HPDE6-E6E7 (cell line): ENCODE measurements at regions not wholly inside any gene's neighbourhood (a gene's known extent, or its start where the extent isn't known, plus 50 kb on each side); places are given as distances from the start of the nearest gene placed in this dataset.
"Not testable (repeated sequence)": the region's sequence is repeated elsewhere in the genome, so short reads cannot be mapped to it uniquely, and the experiment has no call there.

Experiments used
- DNase-seq: peaks from one replicate; pipeline ENCODE4 v3.0.0; 2011; ENCODE audit warnings: missing footprints; ENCODE audit errors: extremely low spot score

GRCh38 chr1:73475316-73475870 lies 722.6 kb downstream of the LRRIQ3 start:
- DNase-seq, result no peak

GRCh38 chr1:73472810-73473209 lies 725.2 kb downstream of the LRRIQ3 start:
- DNase-seq, result no peak

- DNase-seq, result no peak
These were observed 730.2 kb downstream of the LRRIQ3 start for GRCh38 chr1:73467731-73468130.

- no peak for DNase-seq
These were observed 734.1 kb downstream of the LRRIQ3 start for GRCh38 chr1:73463873-73464272.

- DNase-seq, result peak; percentile 7
These were observed 745.5 kb downstream of the LRRIQ3 start for GRCh38 chr1:73452522-73452921.

GRCh38 chr1:73450668-73451067 lies 747.3 kb downstream of the LRRIQ3 start:
- DNase-seq, result not testable (repeated sequence)

- DNase-seq, result no peak
These were observed 786.5 kb downstream of the LRRIQ3 start for GRCh38 chr1:73411479-73411878.

- DNase-seq, result no peak
These were observed 796.3 kb downstream of the LRRIQ3 start for GRCh38 chr1:73401666-73402065.

GRCh38 chr1:73382966-73383365 lies 815.0 kb downstream of the LRRIQ3 start:
- DNase-seq, result no peak

GRCh38 chr1:73366734-73367413 lies 831.1 kb downstream of the LRRIQ3 start:
- no peak for DNase-seq

GRCh38 chr1:73359001-73359400 lies 839.0 kb downstream of the LRRIQ3 start:
- no peak for DNase-seq

- DNase-seq, result no peak
These were observed 841.5 kb downstream of the LRRIQ3 start for GRCh38 chr1:73356485-73356884.

- DNase-seq, result no peak
These were observed 854.0 kb downstream of the LRRIQ3 start for GRCh38 chr1:73343947-73344346.

- DNase-seq, result no peak
These were observed 864.0 kb downstream of the LRRIQ3 start for GRCh38 chr1:73333847-73334503.

- DNase-seq, result no peak
These were observed 866.2 kb downstream of the LRRIQ3 start for GRCh38 chr1:73331726-73332125.

- no peak for DNase-seq
These were observed 870.0 kb downstream of the LRRIQ3 start for GRCh38 chr1:73327998-73328397.

- DNase-seq, result no peak
These were observed 870.7 kb downstream of the LRRIQ3 start for GRCh38 chr1:73327180-73327793.

- no peak for DNase-seq
These were observed 871.3 kb downstream of the LRRIQ3 start for GRCh38 chr1:73326663-73327062.

GRCh38 chr1:73310797-73311381 lies 887.1 kb downstream of the LRRIQ3 start:
- DNase-seq, result no peak

- DNase-seq, result no peak
These were observed 890.9 kb downstream of the LRRIQ3 start for GRCh38 chr1:73306899-73307555.

- DNase-seq, result no peak
These were observed 924.1 kb downstream of the LRRIQ3 start for GRCh38 chr1:73273886-73274285.

- DNase-seq, result not testable (repeated sequence)
These were observed 952.8 kb downstream of the LRRIQ3 start for GRCh38 chr1:73245196-73245595.
